ENCODE measurements at regions not wholly inside any gene's neighbourhood (a gene's known extent, or its start where the extent isn't known, plus 50 kb on each side); places are given as distances from the start of the nearest gene placed in this dataset.

- TF ChIP-seq CTCF (optimal IDR thresholded peaks at IDR 0.05 in 1 of 3, IDR thresholded peaks at IDR 0.05 in 1 of 3, conservative IDR thresholded peaks at IDR 0.05 in 1 of 3; ENCODE audit: extremely low read depth in 1 of 3, insufficient read depth in 2 of 3, low read length in 3 of 3) (no peak), EZH2 (IDR thresholded peaks at IDR 0.05; ENCODE audit: low read length) (no peak)
Observed at GRCh38 chr13:44768775-44769581, 192.8 kb upstream of the TSC22D1 start.

All from keratinocyte (primary cell).